Breast epithelium (tissue), 3 donors: ENCODE measurements at regions not wholly inside any gene's neighbourhood (a gene's known extent, or its start where the extent isn't known, plus 50 kb on each side); places are given as distances from the start of the nearest gene placed in this dataset.

Experiments
- CTCF ChIP-seq, 3 donors: fragments of 450-650 bp; IDR thresholded peaks; one replicate each; pipeline ENCODE4 v1.5.1; 2016 to 2017; ENCODE audit warnings: antibody characterized with exemption in 3 of 3, mild to moderate bottlenecking in 3 of 3, moderate library complexity in 3 of 3
- POLR2A ChIP-seq: fragments of 450-650 bp; IDR thresholded peaks from one replicate; pipeline ENCODE4 v1.6.1; 2016; ENCODE audit warnings: antibody characterized with exemption, mild to moderate bottlenecking, moderate library complexity

- no peak for TF ChIP-seq POLR2A
- no peak for TF ChIP-seq CTCF (IDR thresholded peaks at IDR 0.05)
Observed at GRCh38 chr6:166712286-166713228, 85.5 kb upstream of the RPS6KA2 start.
